OCI-LY7 (cell line): ENCODE measurements at regions not wholly inside any gene's neighbourhood (a gene's known extent, or its start where the extent isn't known, plus 50 kb on each side); places are given as distances from the start of the nearest gene placed in this dataset.

ENCODE experiments used
- BruUV-seq: library from RNA; stranded (reverse); fragments of 400-500 nt; replicated peaks from 2 replicates; lab custom pipeline; 2021; lab: Mats Ljungman, UMichigan
- CTCF ChIA-PET: fragments of 300-600 bp; sonication (Branson Sonifier 250); formaldehyde crosslinking; loops from one replicate; lab custom pipeline; 2022; ENCODE audit warnings: antibody characterized with exemption; ENCODE audit not compliant: unreplicated experiment; lab: Charles Lee
- POLR2A ChIA-PET: fragments of 300-600 bp; sonication (Branson Sonifier 250); formaldehyde crosslinking; loops from one replicate; lab custom pipeline; 2022; ENCODE audit warnings: antibody characterized with exemption; lab: Charles Lee
- DNase-seq: peaks from one replicate; pipeline ENCODE4 v3.0.0-alpha.2; 2015; ENCODE audit warnings: low spot score
- H2AFZ ChIP-seq: fragments of 200-600 bp; sonication (generic), shearing (Covaris generic); 2 replicates; pipeline ENCODE4 v1.6.1; 2014; ENCODE audit warnings: mild to moderate bottlenecking, antibody characterized with exemption, low read length, moderate library complexity
- H3K27ac ChIP-seq: fragments of 200-600 bp; sonication (generic); 2 replicates; pipeline ENCODE4 v1.5.1; 2014; ENCODE audit warnings: mixed run types, low read depth, mild to moderate bottlenecking, moderate library complexity, low read length, inconsistent platforms; ENCODE audit not compliant: poor library complexity, severe bottlenecking
- H3K36me3 ChIP-seq: fragments of 200-600 bp; sonication (generic); 2 replicates; pipeline ENCODE4 v1.6.1; 2014; ENCODE audit warnings: mild to moderate bottlenecking, antibody characterized with exemption, low read length, moderate library complexity, mixed read lengths; ENCODE audit not compliant: insufficient read depth
- H3K4me1 ChIP-seq: fragments of 200-600 bp; sonication (generic); 2 replicates; pipeline ENCODE4 v1.5.1; 2014; ENCODE audit warnings: mild to moderate bottlenecking, low read length; ENCODE audit not compliant: insufficient read depth, poor library complexity, severe bottlenecking
- H3K4me2 ChIP-seq: fragments of 200-600 bp; sonication (generic); 2 replicates; pipeline ENCODE4 v1.6.1; 2014; ENCODE audit warnings: mild to moderate bottlenecking, low read length
- H3K4me3 ChIP-seq: fragments of 200-600 bp; sonication (generic); 2 replicates; pipeline ENCODE4 v1.5.1; 2014; ENCODE audit warnings: mild to moderate bottlenecking, low read depth, low read length; ENCODE audit not compliant: poor library complexity, severe bottlenecking
- H3K79me2 ChIP-seq: fragments of 200-600 bp; sonication (generic); 2 replicates; pipeline ENCODE4 v1.6.1; 2016; ENCODE audit warnings: low read depth, mild to moderate bottlenecking, low read length, moderate library complexity, mixed read lengths; ENCODE audit not compliant: insufficient read depth
- H3K9me2 ChIP-seq: fragments of 200-600 bp; sonication (generic); 2 replicates; pipeline ENCODE4 v1.6.1; 2016; ENCODE audit warnings: mild to moderate bottlenecking, low read length, mixed read lengths; ENCODE audit not compliant: insufficient read depth
- H3K9me3 ChIP-seq: fragments of 200-600 bp; sonication (generic); 2 replicates; pipeline ENCODE4 v1.6.1; 2014; ENCODE audit warnings: mild to moderate bottlenecking, mixed run types, low read length, mixed read lengths
- H4K20me1 ChIP-seq: fragments of 200-600 bp; sonication (generic); 2 replicates; pipeline ENCODE4 v1.6.1; 2014; ENCODE audit warnings: mild to moderate bottlenecking, antibody characterized with exemption, low read length, moderate library complexity, mixed read lengths; ENCODE audit not compliant: insufficient read depth
- CTCF ChIP-seq: fragments of 200-600 bp; sonication (generic); conservative IDR thresholded peaks from 2 replicates; pipeline ENCODE4 v1.5.1; 2014; ENCODE audit warnings: mild to moderate bottlenecking, antibody characterized with exemption, low read length, moderate library complexity, mixed read lengths
- EZH2phosphoT487 ChIP-seq: fragments of 200-600 bp; sonication (generic); IDR thresholded peaks from 2 replicates; pipeline ENCODE4 v1.6.1; 2018; ENCODE audit warnings: low read depth, borderline replicate concordance, mild to moderate bottlenecking, mixed run types, antibody characterized with exemption, low read length, moderate library complexity, mixed read lengths
- intact Hi-C: fragments of 100-400 bp; cut with micrococcal nuclease; formaldehyde crosslinking; loops from one replicate; pipeline ENCODE4 v1.10.0; 2022; ENCODE audit not compliant: unreplicated experiment

GRCh38 chr19:29062475-29063435 is 150.2 kb downstream of the UQCRFS1 start:
- H3K36me3 ChIP-seq, result no peaks in the 10 kb centered on the region
- H3K9me2 ChIP-seq, result no peaks in the 10 kb centered on the region
- no peak for DNase-seq
- no peaks in the 10 kb centered on the region for H3K9me3 ChIP-seq
- no peak overlapping the region for H3K4me2 ChIP-seq
- no peak overlapping the region for H2AFZ ChIP-seq
- no peak overlapping the region for H3K27ac ChIP-seq
- no peaks in the 10 kb centered on the region for H3K4me1 ChIP-seq
- H3K79me2 ChIP-seq, result no peaks in the 10 kb centered on the region
- CTCF ChIA-PET, result no interaction called here
- POLR2A ChIA-PET, result interaction anchor here (0.7 kb wide), 1 partner anchor 1157 kb away, joined by 3 read pairs; no protein-coding TSS in a partner anchor
- TF ChIP-seq CTCF, result no peak
- TF ChIP-seq EZH2phosphoT487, result no peak
- BruUV-seq, result no TSS peak
- H3K4me3 ChIP-seq, result no peak overlapping the region
- intact Hi-C loops, result no loop called here
- H4K20me1 ChIP-seq, result no peaks in the 10 kb centered on the region

GRCh38 chr19:29060813-29061364 is 152.1 kb downstream of the UQCRFS1 start:
- no TSS peak for BruUV-seq
- intact Hi-C loops, result no loop called here
- H3K4me2 ChIP-seq, result no peak overlapping the region
- H3K79me2 ChIP-seq, result no peaks in the 10 kb centered on the region
- no peak for DNase-seq
- CTCF ChIA-PET, result no interaction called here
- H3K4me3 ChIP-seq, result no peak overlapping the region
- H3K9me3 ChIP-seq, result no peaks in the 10 kb centered on the region
- H3K36me3 ChIP-seq, result no peaks in the 10 kb centered on the region
- no peaks in the 10 kb centered on the region for H3K9me2 ChIP-seq
- POLR2A ChIA-PET, result interaction anchor here (0.6 kb wide), 1 partner anchor 22 kb away, joined by 5 read pairs; no protein-coding TSS in a partner anchor
- no peaks in the 10 kb centered on the region for H3K4me1 ChIP-seq
- H2AFZ ChIP-seq, result no peak overlapping the region
- no peaks in the 10 kb centered on the region for H4K20me1 ChIP-seq
- no peak overlapping the region for H3K27ac ChIP-seq
- TF ChIP-seq EZH2phosphoT487 (no peak), CTCF (no peak)

GRCh38 chr19:29056535-29056934 is 156.4 kb downstream of the UQCRFS1 start:
- TF ChIP-seq CTCF (no peak), EZH2phosphoT487 (no peak)
- H2AFZ ChIP-seq, result no peak overlapping the region
- no peaks in the 10 kb centered on the region for H3K9me3 ChIP-seq
- POLR2A ChIA-PET, result no interaction called here
- H3K4me2 ChIP-seq, result no peak overlapping the region
- no peak for DNase-seq
- BruUV-seq, result no TSS peak
- H3K4me3 ChIP-seq, result no peak overlapping the region
- no peaks in the 10 kb centered on the region for H3K9me2 ChIP-seq
- no peak overlapping the region for H3K27ac ChIP-seq
- intact Hi-C loops, result no loop called here
- no peaks in the 10 kb centered on the region for H3K4me1 ChIP-seq
- H4K20me1 ChIP-seq, result no peaks in the 10 kb centered on the region
- CTCF ChIA-PET, result no interaction called here
- H3K79me2 ChIP-seq, result no peaks in the 10 kb centered on the region
- H3K36me3 ChIP-seq, result no peaks in the 10 kb centered on the region
